HEK293T (cell line): ENCODE measurements at regions not wholly inside any gene's neighbourhood (a gene's known extent, or its start where the extent isn't known, plus 50 kb on each side); places are given as distances from the start of the nearest gene placed in this dataset.

Experiments used
- ELF4 ChIP-seq: fragments of 450-650 bp; IDR thresholded peaks from 2 replicates; pipeline ENCODE4 v1.6.1; 2017; ENCODE audit warnings: antibody characterized with exemption
- FOXA1 ChIP-seq: fragments of 450-650 bp; IDR thresholded peaks from 2 replicates; pipeline ENCODE4 v1.6.1; 2016; ENCODE audit warnings: mild to moderate bottlenecking
- FOXK2 ChIP-seq: fragments of 450-650 bp; IDR thresholded peaks from 2 replicates; pipeline ENCODE4 v1.6.1; 2016; ENCODE audit warnings: mild to moderate bottlenecking
- HDGF ChIP-seq: fragments of 450-650 bp; IDR thresholded peaks from 2 replicates; pipeline ENCODE4 v1.6.1; 2017; ENCODE audit warnings: antibody characterized with exemption, borderline replicate concordance
- NFRKB ChIP-seq: fragments of 450-650 bp; IDR thresholded peaks from 2 replicates; pipeline ENCODE4 v1.6.1; 2016; ENCODE audit warnings: mild to moderate bottlenecking, moderate library complexity
- SUZ12 ChIP-seq: fragments of 450-650 bp; IDR thresholded peaks from 2 replicates; pipeline ENCODE4 v1.6.1; 2016; ENCODE audit warnings: mild to moderate bottlenecking
- TARDBP ChIP-seq: fragments of 450-650 bp; IDR thresholded peaks from 2 replicates; pipeline ENCODE4 v1.6.1; 2016

- TF ChIP-seq SUZ12 = no peak
- no peak for TF ChIP-seq ELF4
- no peak for TF ChIP-seq FOXA1
- no peak for TF ChIP-seq FOXK2
- no peak for TF ChIP-seq NFRKB
- no peak for TF ChIP-seq HDGF
- no peak for TF ChIP-seq TARDBP
Observed at GRCh38 chr13:74194846-74195245, 60.6 kb upstream of the KLF12 start.
